ENCODE measurements at regions not wholly inside any gene's neighbourhood (a gene's known extent, or its start where the extent isn't known, plus 50 kb on each side); places are given as distances from the start of the nearest gene placed in this dataset.
"Not testable (repeated sequence)": the region's sequence is repeated elsewhere in the genome, so short reads cannot be mapped to it uniquely, and the experiment has no call there.

- H3K4me3 ChIP-seq = no peak overlapping the region
- 88 to 89% methylated on average over 3 of the region's 3 CpGs for WGBS, 2 donors
- no peaks in the 10 kb centered on the region for H3K9me3 ChIP-seq (ENCODE audit: control insufficient read depth in 4 of 4, insufficient read depth in 3 of 4, low read length in 3 of 4)
- DNase-seq = no peak
- no peaks in the 10 kb centered on the region for H3K4me1 ChIP-seq (ENCODE audit: control insufficient read depth in 5 of 5, insufficient read depth in 5 of 5, low read length in 5 of 5)
- no peaks in the 10 kb centered on the region for H3K36me3 ChIP-seq (ENCODE audit: control insufficient read depth in 4 of 4, insufficient read depth in 4 of 4, low read length in 4 of 4)
- TF ChIP-seq, protein P1, sequence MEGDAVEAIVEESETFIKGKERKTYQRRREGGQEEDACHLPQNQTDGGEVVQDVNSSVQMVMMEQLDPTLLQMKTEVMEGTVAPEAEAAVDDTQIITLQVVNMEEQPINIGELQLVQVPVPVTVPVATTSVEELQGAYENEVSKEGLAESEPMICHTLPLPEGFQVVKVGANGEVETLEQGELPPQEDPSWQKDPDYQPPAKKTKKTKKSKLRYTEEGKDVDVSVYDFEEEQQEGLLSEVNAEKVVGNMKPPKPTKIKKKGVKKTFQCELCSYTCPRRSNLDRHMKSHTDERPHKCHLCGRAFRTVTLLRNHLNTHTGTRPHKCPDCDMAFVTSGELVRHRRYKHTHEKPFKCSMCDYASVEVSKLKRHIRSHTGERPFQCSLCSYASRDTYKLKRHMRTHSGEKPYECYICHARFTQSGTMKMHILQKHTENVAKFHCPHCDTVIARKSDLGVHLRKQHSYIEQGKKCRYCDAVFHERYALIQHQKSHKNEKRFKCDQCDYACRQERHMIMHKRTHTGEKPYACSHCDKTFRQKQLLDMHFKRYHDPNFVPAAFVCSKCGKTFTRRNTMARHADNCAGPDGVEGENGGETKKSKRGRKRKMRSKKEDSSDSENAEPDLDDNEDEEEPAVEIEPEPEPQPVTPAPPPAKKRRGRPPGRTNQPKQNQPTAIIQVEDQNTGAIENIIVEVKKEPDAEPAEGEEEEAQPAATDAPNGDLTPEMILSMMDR (IDR thresholded peaks at IDR 0.05; ENCODE audit: control extremely low read depth, extremely low read depth) = no peak
- no peak for ATAC-seq (ENCODE audit: insufficient read depth, low FRiP score)
- H3K27me3 ChIP-seq (ENCODE audit: control insufficient read depth in 3 of 3, insufficient read depth in 3 of 3, low read length in 2 of 3) = no peaks in the 10 kb centered on the region
- H3K9ac ChIP-seq (ENCODE audit: insufficient read depth in 1 of 2, low read length in 2 of 2) = no peak overlapping the region
- H3K27ac ChIP-seq (ENCODE audit: low read depth in 1 of 2, low read length in 1 of 2) = no peak overlapping the region
Measured at GRCh38 chr5:103860327-103860726, 297.7 kb upstream of the NUDT12 start.

GRCh38 chr5:103858367-103858766 lies 295.8 kb upstream of the NUDT12 start:
- not testable (repeated sequence) for H3K36me3 ChIP-seq (ENCODE audit: control insufficient read depth in 4 of 4, insufficient read depth in 4 of 4, low read length in 4 of 4); H3K4me1 ChIP-seq (ENCODE audit: control insufficient read depth in 5 of 5, insufficient read depth in 5 of 5, low read length in 5 of 5); H3K9ac ChIP-seq (ENCODE audit: insufficient read depth in 1 of 2, low read length in 2 of 2); ATAC-seq (ENCODE audit: insufficient read depth, low FRiP score); H3K27me3 ChIP-seq (ENCODE audit: control insufficient read depth in 3 of 3, insufficient read depth in 3 of 3, low read length in 2 of 3); H3K9me3 ChIP-seq (ENCODE audit: control insufficient read depth in 4 of 4, insufficient read depth in 3 of 4, low read length in 3 of 4); H3K27ac ChIP-seq (ENCODE audit: low read depth in 1 of 2, low read length in 1 of 2); H3K4me3 ChIP-seq; DNase-seq
- WGBS, 2 donors = 88 to 90% methylated on average over 3 of the region's 3 CpGs

DNA sequence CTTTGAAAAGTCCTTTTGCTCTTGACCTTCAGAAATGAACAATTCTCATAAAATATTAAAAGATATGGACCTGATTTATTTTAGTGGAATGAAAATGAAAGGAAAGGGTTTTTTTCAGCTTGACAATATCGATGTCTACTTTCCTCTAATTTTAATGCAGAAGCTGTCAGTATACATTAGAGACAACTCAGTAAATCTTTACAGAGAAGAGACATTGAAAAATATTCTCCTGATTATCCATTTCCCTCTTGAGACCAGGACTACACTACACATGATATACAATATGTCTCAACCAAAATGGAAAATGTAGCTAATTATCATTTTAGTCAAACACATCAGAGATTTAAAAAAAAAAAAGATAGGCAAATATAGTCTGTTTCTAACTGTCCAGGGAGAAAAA lies 288.5 kb upstream of the NUDT12 start:
- Histone ChIP-seq H3K9me3 (ENCODE audit: control insufficient read depth in 4 of 4, insufficient read depth in 3 of 4, low read length in 3 of 4) (no peaks in the 10 kb centered on the region), H3K4me3 (no peak overlapping the region), H3K27me3 (ENCODE audit: control insufficient read depth in 3 of 3, insufficient read depth in 3 of 3, low read length in 2 of 3) (no peaks in the 10 kb centered on the region), H3K27ac (ENCODE audit: low read depth in 1 of 2, low read length in 1 of 2) (no peak overlapping the region), H3K4me1 (ENCODE audit: control insufficient read depth in 5 of 5, insufficient read depth in 5 of 5, low read length in 5 of 5) (no peaks in the 10 kb centered on the region), H3K36me3 (ENCODE audit: control insufficient read depth in 4 of 4, insufficient read depth in 4 of 4, low read length in 4 of 4) (no peaks in the 10 kb centered on the region), H3K9ac (ENCODE audit: insufficient read depth in 1 of 2, low read length in 2 of 2) (no peak overlapping the region)
- 92 to 95% methylated on average over 1 of the region's 1 CpG for WGBS, 2 donors
- TF ChIP-seq, protein P1 (IDR thresholded peaks at IDR 0.05; ENCODE audit: control extremely low read depth, extremely low read depth) = no peak
- DNase-seq (no peak), ATAC-seq (ENCODE audit: insufficient read depth, low FRiP score) (no peak)

DNA sequence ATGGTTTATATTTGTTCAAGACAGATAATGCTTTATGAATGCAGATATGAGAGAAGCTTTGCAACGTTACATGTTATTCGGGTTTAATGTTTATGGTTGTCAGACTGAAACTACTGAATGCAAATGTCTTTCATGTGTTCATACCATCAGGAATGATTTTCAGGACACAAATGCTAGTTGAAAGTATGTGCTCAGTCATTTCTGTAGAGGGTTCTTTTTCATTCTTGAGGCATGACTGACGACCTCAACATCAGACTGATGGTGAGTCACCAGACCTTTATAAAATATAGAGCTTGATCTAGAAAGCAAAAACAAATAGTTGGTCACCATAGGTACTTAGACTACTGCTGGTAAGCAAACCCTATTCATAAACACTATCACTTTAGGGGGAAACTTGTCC lies 287.3 kb upstream of the NUDT12 start:
- ATAC-seq (ENCODE audit: insufficient read depth, low FRiP score) (no peak), DNase-seq (no peak)
- Histone ChIP-seq H3K27me3 (ENCODE audit: control insufficient read depth in 3 of 3, insufficient read depth in 3 of 3, low read length in 2 of 3) (no peaks in the 10 kb centered on the region), H3K9ac (ENCODE audit: insufficient read depth in 1 of 2, low read length in 2 of 2) (no peak overlapping the region), H3K36me3 (ENCODE audit: control insufficient read depth in 4 of 4, insufficient read depth in 4 of 4, low read length in 4 of 4) (no peaks in the 10 kb centered on the region), H3K27ac (ENCODE audit: low read depth in 1 of 2, low read length in 1 of 2) (no peak overlapping the region), H3K4me3 (no peak overlapping the region), H3K9me3 (ENCODE audit: control insufficient read depth in 4 of 4, insufficient read depth in 3 of 4, low read length in 3 of 4) (no peaks in the 10 kb centered on the region), H3K4me1 (ENCODE audit: control insufficient read depth in 5 of 5, insufficient read depth in 5 of 5, low read length in 5 of 5) (no peaks in the 10 kb centered on the region)
- WGBS, 2 donors = 76 to 82% methylated on average over 3 of the region's 3 CpGs
- TF ChIP-seq, protein P1 (IDR thresholded peaks at IDR 0.05; ENCODE audit: control extremely low read depth, extremely low read depth) = no peak
